ENCODE measurements at regions not wholly inside any gene's neighbourhood (a gene's known extent, or its start where the extent isn't known, plus 50 kb on each side); places are given as distances from the start of the nearest gene placed in this dataset.

DNA sequence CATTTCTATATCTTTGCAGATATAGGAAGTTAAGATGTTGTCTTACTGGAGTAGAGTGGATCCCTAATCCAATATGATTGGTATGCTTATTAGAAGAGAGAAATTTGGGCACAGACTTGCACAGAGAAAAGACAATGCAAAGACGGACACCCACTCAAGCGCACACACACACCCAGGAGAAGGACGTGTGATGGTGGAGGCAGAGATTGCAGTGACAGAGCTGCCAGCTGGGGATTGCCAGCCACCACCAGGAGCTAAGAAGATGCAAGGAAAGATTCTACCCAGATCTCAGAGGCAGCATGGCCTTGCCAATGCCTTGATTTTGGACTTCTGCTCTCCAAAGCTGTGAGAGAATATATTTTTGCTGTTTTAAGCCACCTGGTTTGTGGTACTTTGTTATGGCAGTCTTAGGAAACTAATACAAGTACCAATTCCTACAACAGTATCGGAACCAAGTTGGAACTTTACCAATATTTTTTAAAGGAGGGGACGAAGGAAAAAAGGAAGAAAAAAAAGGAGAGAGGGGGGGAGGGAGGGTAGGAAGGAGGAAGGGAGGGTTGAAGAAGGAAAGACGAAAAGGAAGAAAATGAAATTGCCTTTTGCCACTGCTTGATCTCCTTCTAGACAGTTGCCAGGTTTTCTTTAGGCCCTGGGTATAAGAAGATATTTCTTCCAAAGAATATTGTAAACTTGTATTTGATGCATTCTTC, 334.0 kb downstream of the BUD13 start:
- TF ChIP-seq, protein P1, sequence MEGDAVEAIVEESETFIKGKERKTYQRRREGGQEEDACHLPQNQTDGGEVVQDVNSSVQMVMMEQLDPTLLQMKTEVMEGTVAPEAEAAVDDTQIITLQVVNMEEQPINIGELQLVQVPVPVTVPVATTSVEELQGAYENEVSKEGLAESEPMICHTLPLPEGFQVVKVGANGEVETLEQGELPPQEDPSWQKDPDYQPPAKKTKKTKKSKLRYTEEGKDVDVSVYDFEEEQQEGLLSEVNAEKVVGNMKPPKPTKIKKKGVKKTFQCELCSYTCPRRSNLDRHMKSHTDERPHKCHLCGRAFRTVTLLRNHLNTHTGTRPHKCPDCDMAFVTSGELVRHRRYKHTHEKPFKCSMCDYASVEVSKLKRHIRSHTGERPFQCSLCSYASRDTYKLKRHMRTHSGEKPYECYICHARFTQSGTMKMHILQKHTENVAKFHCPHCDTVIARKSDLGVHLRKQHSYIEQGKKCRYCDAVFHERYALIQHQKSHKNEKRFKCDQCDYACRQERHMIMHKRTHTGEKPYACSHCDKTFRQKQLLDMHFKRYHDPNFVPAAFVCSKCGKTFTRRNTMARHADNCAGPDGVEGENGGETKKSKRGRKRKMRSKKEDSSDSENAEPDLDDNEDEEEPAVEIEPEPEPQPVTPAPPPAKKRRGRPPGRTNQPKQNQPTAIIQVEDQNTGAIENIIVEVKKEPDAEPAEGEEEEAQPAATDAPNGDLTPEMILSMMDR (IDR thresholded peaks at IDR 0.05) = no peak
- TF ChIP-seq POLR2AphosphoS5 (IDR thresholded peaks at IDR 0.05) (no peak), POLR2A (IDR thresholded peaks at IDR 0.05) (no peak), EP300 (IDR thresholded peaks at IDR 0.05) (no peak)

All from gastroesophageal sphincter (tissue), 3 donors.